ENCODE measurements at regions not wholly inside any gene's neighbourhood (a gene's known extent, or its start where the extent isn't known, plus 50 kb on each side); places are given as distances from the start of the nearest gene placed in this dataset.

DNA sequence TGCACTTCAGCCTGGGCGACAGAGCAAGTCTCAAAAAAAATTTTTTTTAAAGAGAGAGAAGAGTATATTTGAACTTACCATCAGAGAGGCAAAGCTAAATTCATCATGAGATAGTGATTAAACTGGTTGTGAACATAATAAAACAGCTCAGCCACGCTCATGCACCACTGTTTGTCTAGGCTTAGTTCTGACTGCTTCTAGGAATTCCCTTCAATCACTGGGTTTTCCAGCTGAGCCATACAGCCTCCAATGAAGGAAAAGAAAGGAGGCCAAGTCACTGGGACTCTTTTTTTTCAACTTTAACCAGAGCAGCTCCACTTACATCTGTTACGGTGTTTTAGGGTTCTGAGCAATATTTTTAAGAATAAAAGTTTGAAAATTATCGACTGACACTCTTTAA is 50.4 kb upstream of the HNRNPU start:
- TF ChIP-seq POLR2A (IDR thresholded peaks at IDR 0.05) = no peak
- 93 to 95% methylated on average over 4 of the region's 4 CpGs for WGBS, 2 donors
- no peak overlapping the region for H3K4me3 ChIP-seq (ENCODE audit: low read depth, poor library complexity, severe bottlenecking)
- DNase-seq (ENCODE audit: low spot score in 2 of 2) = no peak
- intact Hi-C loops (cut with DNase I; ENCODE audit: low total_unique reads) = no loop called here

All from lower leg skin (tissue), 3 donors.